NCI-H1417 treated with DMSO at 0.1 percent for 48 hours (cell line): ENCODE measurements at regions not wholly inside any gene's neighbourhood (a gene's known extent, or its start where the extent isn't known, plus 50 kb on each side); places are given as distances from the start of the nearest gene placed in this dataset.
A peak's percentile ranks its signal among the peaks of the same experiment; 100 is the strongest.
"Not testable (repeated sequence)": the region's sequence is repeated elsewhere in the genome, so short reads cannot be mapped to it uniquely, and the experiment has no call there.

ENCODE experiments used
- DNase-seq: peaks from one replicate; lab custom pipeline; 2025; lab: John Stamatoyannopoulos, UW

DNA sequence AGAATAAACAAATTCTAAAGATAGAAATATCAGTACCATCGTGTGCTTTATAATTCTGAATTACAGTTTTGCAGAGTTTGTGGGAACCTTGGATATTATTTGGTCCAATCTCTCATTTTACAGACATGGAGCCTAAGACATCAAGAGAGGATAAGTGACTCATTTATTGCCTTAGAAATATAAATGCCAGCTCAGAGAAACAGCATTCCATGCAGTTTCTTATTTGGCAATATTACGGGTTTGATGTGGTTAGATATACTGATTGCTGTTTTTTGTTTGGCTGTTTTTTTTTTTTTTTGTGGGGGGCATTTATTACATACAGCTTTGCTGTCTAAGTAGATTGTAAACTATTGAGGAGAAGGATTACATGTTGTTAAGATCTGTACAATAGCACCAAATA lies 1241.1 kb upstream of the LRRTM1 start:
- DNase-seq = no peak

DNA sequence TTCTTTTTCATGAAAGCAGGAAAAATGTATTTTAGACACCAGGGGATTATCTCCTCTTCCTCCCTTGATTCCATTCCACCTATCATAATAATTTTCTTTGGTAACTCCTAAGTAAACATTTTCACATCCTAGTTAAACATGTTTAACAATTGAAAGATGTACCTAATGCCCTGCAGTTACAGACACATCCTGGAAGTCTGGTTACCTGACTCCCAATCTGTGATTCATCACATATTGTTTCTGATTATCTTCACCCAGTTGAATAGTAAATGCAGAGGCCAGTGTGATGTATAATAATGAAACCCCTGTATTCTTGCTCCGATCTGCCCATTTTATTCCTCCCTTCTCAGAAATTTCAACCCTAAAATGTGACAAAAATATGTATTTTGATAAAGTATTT lies 1237.6 kb upstream of the LRRTM1 start:
- no peak for DNase-seq

DNA sequence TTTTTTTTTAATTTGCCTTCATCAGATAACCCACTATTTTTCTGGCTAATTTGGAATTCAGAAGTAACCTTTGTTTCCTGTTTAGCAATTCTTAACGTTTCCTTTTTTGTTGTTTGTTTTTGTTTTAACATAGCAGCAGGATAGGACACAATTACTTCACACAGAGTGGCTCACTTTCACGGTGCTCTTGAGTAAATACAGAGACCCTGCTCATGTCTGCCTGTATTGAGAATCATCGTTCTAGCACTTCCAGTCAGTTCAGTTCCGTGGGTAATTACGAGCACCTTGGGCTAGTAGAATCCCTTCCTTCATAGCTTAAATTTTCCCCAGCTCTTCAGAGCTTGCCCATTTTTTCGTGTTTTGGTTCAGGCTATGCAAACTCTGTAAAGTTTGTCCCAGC lies 1225.4 kb upstream of the LRRTM1 start:
- no peak for DNase-seq

DNA sequence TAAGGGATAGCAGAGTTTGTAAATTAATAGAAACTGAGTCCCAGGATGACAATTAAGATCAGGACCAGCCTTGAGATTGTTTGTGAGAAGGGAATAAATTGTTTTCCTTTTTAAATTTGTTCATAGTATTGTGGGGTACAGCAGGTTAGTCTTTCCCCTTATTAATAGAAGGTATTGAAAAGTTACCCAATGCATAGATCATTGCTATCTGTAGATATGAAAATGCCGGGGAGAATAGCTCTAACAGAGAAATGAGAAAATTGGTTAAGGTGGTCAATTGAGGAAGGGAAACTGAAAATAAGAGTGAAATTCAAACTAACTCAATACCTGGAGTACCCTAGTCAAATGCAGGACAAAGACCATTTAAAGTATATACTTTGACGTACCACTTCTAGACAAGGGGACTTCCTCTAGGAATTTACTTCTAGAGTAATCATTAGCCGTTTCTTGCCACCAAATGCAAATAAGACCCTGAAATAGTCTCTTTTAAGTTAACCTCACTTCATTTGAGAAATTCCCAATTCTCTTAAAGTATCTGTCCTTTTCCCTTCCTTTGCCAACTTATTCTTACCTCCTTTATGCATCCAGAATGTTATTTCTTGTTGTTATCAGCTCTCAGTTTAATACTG lies 1224.4 kb upstream of the LRRTM1 start:
- DNase-seq = no peak

- no peak for DNase-seq
These were observed 1218.8 kb upstream of the LRRTM1 start for GRCh38 chr2:81523344-81523743.

DNA sequence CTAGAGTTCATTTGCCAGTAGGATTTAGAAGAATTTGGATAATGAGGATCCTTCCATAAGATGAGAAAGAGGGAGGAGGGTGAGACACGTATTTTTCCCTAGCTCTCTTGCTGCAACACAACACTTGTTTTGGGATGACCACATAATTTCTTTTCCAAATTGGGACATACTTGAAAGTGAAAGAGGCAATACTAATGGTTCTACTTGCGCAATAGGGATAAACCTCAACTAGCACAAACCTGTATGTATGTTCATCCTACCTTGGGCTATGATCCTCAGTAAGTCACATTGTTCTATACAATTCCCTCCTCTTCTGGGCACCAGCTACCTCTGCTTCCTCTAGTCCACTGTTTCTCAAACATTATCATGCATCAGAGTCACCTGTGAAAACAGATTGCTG lies 1208.8 kb upstream of the LRRTM1 start:
- no peak for DNase-seq

DNA sequence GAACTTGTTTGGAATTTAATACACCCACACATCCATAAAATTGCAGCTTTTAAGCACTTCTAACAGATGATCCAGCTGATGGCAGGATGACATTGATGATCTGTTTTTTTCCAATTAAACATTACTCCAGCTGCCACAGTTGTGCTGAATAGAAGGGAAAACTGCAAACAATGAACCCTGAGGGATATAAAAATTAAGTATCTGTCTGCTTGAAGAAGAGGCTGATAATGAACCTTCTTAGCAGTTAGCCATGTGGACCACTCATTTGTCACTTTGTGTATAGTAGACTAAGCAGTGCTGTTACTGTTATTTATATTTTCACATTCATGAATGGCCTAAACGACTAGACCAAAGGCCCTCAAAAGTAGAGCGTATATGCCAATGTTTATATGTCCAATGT lies 1201.0 kb upstream of the LRRTM1 start:
- no peak for DNase-seq

- DNase-seq = no peak
These were observed 1191.0 kb upstream of the LRRTM1 start for GRCh38 chr2:81495556-81495955.

DNA sequence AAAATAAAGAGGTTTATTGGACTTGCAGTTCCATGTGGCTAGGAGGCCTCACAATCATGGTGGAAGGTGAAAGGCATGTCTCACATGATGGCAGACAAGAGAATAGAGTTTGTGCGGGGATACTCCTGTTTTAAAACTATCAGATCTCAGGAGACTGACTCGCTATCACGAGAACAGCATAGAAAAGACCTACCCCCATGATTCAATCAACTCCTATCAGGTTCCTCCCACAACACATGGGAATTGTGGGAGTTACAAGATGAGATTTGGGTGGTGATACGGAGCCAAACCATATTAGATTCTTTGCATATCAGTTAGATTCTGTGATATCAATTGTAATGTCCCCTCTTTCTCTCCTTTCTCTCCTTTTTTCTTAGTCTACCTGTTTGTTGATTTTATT lies 1178.7 kb upstream of the LRRTM1 start:
- no peak for DNase-seq

- DNase-seq = peak; percentile 6
These were observed 1177.4 kb upstream of the LRRTM1 start for GRCh38 chr2:81481994-81482368.

DNA sequence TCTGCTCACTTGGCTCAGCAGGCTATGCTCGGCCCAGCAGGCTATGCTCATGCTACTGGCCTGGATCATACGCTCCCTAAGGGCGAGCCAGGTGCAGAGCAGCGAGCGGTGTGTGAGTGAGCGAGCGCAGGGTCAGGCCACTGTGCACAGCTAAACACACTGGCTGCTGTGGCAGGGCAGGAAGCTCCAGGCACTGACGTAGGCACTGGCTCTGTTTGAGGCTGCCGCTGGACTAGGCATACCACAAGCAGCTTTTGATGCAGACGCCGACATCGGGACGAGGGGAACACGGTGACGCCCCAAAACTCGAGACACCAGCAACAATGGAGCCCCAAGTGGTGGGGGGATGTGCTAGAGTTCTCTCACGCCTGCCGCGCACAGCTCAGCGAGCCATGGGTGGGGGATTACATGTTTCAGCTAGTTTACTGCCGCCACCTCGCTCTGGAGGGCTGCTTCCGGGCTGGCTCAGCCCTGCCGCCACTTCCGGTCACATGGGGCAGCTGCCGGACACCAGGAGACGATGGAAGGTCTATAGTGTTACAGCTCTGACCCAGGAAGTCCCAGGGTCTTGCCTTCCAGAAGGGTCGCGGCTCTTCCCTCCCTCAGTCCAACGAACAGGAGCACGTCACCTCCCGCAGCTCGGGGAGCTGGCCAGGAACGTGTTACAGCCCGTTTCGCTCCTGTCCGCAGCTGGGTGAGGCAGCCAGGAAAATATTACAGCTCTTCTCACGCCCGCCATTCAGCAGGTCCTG lies 1176.9 kb upstream of the LRRTM1 start:
- peak; percentile 51 for DNase-seq

GRCh38 chr2:81467096-81467495 lies 1162.5 kb upstream of the LRRTM1 start:
- DNase-seq = no peak

DNA sequence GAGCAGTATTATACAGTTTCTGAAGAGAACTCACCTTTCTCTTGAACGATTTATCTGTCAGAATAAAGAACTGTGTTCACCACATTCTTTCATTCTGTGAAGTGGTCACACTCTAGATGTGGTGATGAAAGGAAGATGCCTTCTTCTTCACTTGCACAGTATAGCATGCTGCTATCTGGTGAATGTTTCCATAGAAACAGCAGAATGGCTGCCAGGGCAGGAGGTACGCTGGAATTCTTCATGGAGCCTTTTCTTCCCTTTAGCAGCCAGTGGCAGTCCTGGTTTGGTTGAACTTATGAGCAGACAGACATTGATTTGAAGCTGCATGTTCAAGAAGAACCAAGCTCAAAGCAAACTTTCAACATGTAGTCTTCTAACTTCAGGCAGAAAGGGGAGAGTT lies 1157.9 kb upstream of the LRRTM1 start:
- no peak for DNase-seq

DNA sequence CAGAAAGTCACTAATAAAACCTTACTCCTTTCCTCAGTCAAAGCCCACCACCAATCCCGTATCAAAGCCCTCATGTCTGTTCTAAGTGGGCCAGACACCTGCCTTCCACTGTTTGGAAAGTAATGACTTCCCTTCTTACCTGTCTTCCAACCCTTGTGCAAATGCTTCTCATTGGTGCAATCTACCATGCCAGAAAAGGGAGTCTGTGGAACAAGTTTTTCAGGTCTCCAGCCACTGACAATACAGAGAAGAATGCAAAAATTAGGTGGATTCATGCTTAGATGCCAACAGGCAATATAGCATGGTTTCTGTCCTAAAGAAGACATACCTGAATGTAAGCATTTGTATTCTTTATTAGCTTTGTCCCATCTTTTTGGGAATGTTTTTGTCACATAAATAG lies 1140.6 kb upstream of the LRRTM1 start:
- DNase-seq = no peak

DNA sequence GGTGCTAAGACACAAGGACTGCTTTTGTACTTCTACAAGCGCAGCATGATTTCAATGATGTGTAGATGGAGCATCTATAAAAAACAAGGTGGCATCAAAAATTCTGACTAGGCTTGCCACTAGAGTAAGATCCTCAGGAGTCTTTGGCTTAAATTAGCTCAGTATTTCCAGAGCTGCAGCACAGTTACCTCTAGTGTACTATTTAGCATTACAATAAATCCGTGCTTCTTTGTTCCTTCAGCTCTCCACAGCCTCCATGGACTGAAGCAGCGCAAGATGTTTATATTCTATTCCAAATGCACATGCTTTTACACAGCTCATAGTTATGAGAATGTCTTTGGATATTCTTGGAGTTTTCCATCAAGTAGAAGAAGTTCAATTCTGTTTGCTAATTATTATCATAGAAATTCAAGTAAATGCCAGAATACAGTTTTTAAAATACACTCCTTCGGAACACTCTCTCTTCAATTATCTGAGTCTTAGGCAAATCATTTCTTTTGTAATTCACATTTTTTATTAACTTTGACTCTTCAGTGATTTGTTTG lies 1133.0 kb upstream of the LRRTM1 start:
- DNase-seq = no peak

GRCh38 chr2:81436256-81436655 lies 1131.7 kb upstream of the LRRTM1 start:
- DNase-seq = no peak

GRCh38 chr2:81412681-81413080 lies 1108.1 kb upstream of the LRRTM1 start:
- no peak for DNase-seq

- DNase-seq = no peak
These were observed 1099.0 kb upstream of the LRRTM1 start for GRCh38 chr2:81403508-81403907.

DNA sequence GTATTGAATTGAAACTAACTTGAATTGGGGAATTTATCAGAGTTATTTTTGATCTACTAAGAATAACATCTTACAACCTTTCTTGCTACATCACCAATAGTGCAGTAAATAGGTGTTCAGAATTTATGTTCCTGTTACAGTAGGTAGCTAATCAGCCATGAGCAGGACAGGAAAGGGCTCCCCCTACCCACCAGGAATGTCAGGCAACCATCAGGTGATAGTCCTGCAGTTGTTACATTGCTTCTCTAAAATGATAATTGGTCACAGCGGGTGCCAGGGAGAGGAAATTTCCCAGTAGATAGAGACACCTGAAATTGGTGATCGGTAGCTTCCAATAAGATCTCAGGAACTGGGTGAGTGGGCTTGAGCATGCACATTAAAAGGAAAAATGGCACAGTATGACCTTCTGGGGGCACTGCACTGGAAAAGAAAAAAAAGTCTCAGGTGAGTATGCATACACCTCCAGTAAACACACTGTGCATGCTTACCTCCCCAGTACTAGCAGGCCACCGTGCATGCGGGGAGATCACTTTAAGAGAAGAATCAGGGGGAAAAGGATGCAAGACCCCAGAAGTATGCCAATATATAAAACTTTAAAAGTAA lies 1092.0 kb upstream of the LRRTM1 start:
- no peak for DNase-seq

DNA sequence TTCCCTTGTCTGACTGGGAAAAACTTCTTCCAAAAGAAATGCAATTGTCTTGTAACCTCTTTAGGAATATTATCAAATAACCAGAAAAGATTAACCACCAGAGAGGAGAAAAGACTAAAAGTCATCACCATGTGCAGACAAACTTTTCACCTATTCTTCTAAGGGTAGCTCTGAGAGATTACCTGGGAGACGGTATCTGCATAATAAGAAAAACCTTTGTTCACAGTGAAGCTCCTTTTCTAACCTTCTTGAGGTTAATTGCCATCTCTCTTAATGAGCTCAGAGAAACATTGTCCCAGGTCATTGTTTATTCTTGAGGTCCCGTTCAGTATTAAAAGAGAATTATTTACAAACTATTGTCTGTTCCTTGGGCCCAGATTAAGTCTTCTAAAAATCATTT lies 1091.2 kb upstream of the LRRTM1 start:
- DNase-seq = no peak

DNA sequence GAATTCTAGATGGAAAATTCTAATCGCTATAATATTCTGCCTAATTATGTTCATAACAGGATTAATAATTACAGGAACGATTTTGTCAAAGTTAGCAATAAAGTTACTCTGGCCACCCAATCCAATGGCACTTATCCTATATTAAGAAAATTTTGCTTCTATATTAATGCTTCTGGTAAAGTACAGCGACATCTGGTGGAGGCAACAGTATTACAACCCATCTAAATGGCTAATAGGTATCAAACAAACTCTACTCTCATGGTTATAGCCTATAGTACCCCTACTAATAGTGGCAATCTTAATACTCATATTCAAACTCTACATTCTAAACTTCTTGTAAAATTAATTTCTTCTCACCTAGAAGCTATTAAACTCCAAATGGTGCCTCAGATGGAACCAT lies 1084.7 kb upstream of the LRRTM1 start:
- no peak for DNase-seq

- no peak for DNase-seq
These were observed 1059.2 kb upstream of the LRRTM1 start for GRCh38 chr2:81363800-81364199.

DNA sequence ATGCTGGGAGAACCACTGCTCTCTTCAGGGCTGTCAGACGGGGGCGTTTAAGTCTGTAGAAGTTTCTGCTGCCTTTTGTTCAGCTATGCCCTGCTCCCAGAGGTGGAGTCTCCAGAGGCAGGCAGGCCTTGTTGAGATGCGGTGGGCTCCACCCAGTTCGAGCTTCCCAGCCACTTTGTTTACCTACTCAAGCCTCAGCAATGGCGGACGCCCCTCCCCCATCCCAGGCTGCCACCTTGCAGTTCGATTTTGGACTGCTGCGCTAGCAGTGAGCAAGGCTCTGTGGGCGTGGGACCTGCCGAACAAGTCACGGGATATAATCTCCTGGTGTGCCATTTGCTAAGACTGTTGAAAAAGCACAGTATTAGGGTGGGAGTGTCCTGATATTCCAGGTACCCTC lies 1057.9 kb upstream of the LRRTM1 start:
- not testable (repeated sequence) for DNase-seq
